NB4 (cell line): ENCODE measurements at regions not wholly inside any gene's neighbourhood (a gene's known extent, or its start where the extent isn't known, plus 50 kb on each side); places are given as distances from the start of the nearest gene placed in this dataset.
A peak's percentile ranks its signal among the peaks of the same experiment; 100 is the strongest.

ENCODE experiments used
- DNase-seq: peaks from one replicate; pipeline ENCODE4 v3.0.0; 2010; ENCODE audit warnings: low read depth
- H3K4me3 ChIP-seq: one replicate; pipeline ENCODE4 v1.5.1; 2011; ENCODE audit warnings: mild to moderate bottlenecking, low read depth, low read length, moderate library complexity
- MYC ChIP-seq: IDR thresholded peaks from 2 replicates; pipeline ENCODE4 v1.6.1; 2011; ENCODE audit warnings: low read depth, low read length
- POLR2A ChIP-seq: IDR thresholded peaks from 2 replicates; pipeline ENCODE4 v1.6.1; 2011; ENCODE audit warnings: mild to moderate bottlenecking; ENCODE audit not compliant: insufficient read length; ENCODE audit errors: extremely low read depth
- TF ChIP-seq, protein P1 (sequence below): IDR thresholded peaks from 2 replicates; pipeline ENCODE4 v1.6.1; 2011; ENCODE audit warnings: low read depth, low read length
- TF ChIP-seq, protein P2 (sequence below): IDR thresholded peaks from one replicate; pipeline ENCODE4 v1.5.1; 2012; ENCODE audit warnings: low read depth, low read length

GRCh38 chr12:60997869-60998378 lies 1262.3 kb upstream of the USP15 start:
- no peak overlapping the region for H3K4me3 ChIP-seq
- TF ChIP-seq MYC (no peak), POLR2A (no peak)
- TF ChIP-seq, protein P1, sequence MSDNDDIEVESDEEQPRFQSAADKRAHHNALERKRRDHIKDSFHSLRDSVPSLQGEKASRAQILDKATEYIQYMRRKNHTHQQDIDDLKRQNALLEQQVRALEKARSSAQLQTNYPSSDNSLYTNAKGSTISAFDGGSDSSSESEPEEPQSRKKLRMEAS, result no peak
- DNase-seq, result no peak

DNA sequence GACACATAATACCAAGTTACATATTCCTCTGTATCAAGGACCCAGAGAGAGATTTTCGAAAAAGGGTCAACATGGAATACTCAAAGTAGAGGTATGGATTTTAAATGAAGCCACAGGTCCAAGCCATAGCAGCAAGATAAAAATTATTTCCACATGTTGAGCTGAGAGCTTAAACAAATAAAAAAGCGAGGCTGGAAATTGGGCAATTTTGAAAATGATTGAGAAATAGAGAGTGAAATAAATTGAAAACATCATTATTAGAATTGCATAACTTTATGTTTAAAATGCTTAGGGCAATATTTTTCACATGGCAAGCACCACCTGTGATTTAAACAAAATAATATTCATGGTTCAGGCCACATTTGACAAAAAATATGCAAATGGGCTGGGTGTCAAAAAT lies 1251.0 kb upstream of the USP15 start:
- no peak overlapping the region for H3K4me3 ChIP-seq
- TF ChIP-seq, protein P2, sequence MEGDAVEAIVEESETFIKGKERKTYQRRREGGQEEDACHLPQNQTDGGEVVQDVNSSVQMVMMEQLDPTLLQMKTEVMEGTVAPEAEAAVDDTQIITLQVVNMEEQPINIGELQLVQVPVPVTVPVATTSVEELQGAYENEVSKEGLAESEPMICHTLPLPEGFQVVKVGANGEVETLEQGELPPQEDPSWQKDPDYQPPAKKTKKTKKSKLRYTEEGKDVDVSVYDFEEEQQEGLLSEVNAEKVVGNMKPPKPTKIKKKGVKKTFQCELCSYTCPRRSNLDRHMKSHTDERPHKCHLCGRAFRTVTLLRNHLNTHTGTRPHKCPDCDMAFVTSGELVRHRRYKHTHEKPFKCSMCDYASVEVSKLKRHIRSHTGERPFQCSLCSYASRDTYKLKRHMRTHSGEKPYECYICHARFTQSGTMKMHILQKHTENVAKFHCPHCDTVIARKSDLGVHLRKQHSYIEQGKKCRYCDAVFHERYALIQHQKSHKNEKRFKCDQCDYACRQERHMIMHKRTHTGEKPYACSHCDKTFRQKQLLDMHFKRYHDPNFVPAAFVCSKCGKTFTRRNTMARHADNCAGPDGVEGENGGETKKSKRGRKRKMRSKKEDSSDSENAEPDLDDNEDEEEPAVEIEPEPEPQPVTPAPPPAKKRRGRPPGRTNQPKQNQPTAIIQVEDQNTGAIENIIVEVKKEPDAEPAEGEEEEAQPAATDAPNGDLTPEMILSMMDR, result no peak
- TF ChIP-seq, protein P1, result no peak
- no peak for TF ChIP-seq POLR2A
- no peak for TF ChIP-seq MYC

DNA sequence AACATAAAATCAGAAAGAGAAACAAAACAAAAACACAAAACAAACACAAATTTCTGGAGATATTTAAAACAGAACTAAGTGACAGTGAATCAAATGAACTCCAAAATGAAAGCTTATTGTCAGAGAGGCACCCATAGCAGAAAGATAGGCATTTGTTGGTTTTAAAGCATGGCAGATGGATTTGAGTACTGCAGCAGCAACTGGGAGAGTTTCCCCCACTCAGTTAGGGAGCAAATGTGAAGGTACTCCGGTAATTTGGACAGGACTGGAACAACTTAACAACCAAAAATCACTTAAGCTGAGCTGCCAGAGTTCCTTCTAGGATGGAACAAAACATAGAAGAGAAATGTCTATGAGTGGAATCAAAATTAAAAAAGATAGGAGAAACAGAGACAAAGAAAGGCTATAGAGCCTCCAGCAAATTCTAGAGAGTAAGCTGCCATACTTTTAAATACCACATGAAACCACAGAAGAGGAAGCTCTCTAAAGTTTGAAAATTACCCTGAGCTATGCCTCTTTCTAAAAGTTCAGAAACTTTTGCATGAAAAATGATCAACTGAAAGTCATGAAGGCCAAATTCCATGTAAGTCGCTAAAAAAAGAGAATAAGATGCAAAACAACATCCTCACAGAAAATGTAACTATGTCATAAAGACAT lies 1248.3 kb upstream of the USP15 start:
- DNase-seq, result no peak
- TF ChIP-seq POLR2A (no peak), MYC (no peak)
- TF ChIP-seq, protein P1, result no peak
- TF ChIP-seq, protein P2, result no peak
- H3K4me3 ChIP-seq, result no peak overlapping the region

More for the DNA sequence above, 1251.0 kb upstream of the USP15 start:
- DNase-seq, result no peak

GRCh38 chr12:61018571-61018970 lies 1241.6 kb upstream of the USP15 start:
- TF ChIP-seq, protein P2, result no peak
- TF ChIP-seq, protein P1, result no peak
- no peak for TF ChIP-seq POLR2A
- TF ChIP-seq MYC, result no peak
- H3K4me3 ChIP-seq, result no peak overlapping the region
- DNase-seq, result peak; percentile 39

DNA sequence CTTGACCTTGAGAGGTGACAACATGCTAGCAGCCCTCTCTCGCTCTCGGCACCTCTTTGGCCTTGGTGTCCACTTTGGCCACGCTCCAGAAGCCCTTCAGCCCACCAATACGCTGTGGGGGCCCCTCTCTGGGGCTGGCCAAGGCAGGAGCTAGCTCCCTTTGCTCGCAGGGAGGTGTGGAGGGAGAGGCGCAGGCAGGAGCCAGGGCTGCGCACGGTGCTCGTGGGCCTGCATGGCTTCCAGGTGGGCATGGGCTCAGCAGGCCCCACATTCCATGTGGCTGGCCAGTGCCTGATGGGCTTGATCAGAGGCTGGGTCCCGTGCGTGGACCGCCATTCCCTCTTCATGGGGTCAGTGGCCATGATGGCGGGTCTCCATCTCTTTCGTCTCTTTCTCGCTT lies 1237.0 kb upstream of the USP15 start:
- TF ChIP-seq POLR2A (no peak), MYC (no peak)
- TF ChIP-seq, protein P2, result no peak
- TF ChIP-seq, protein P1, result no peak
- DNase-seq, result no peak
- H3K4me3 ChIP-seq, result no peak overlapping the region

DNA sequence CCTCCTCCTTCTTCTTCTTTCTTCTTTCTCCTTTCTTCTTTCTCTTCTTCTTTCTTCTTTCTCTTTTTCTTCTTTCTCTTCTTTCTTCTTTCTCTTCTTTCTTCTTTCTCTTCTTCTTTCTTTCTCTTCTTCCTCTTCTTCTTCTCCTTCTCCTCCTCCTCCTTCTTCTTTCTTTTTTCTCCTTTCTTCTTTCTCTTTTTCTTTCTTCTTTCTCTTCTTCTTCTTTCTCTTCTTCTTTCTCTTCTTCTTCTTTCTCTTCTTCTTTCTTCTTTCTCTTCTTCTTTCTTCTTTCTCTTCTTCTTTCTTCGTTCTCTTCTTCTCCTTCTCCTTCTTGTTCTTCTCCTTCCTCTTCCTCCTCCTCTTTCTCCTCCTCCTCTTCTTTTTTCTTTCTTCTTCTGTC lies 1230.7 kb upstream of the USP15 start:
- no peak for DNase-seq
- TF ChIP-seq, protein P2, result no peak
- H3K4me3 ChIP-seq, result no peak overlapping the region
